GM12878 (cell line): ENCODE measurements at regions not wholly inside any gene's neighbourhood (a gene's known extent, or its start where the extent isn't known, plus 50 kb on each side); places are given as distances from the start of the nearest gene placed in this dataset.

ENCODE experiments used
- ETV6 ChIP-seq, 2 experiments: fragments of 450-650 bp in 1 of 2; IDR thresholded peaks in 1 of 2; conservative IDR thresholded peaks in 1 of 2; 2 replicates each; pipeline ENCODE4 v1.6.1; 2014; ENCODE audit warnings: antibody characterized with exemption in 1 of 2, borderline replicate concordance in 1 of 2, low read depth in 1 of 2, mild to moderate bottlenecking in 1 of 2, moderate library complexity in 1 of 2
- NFYA ChIP-seq: IDR thresholded peaks from 2 replicates; pipeline ENCODE4 v1.6.1; 2011; ENCODE audit warnings: low read depth, mild to moderate bottlenecking, low read length, improper control_type of control experiment, borderline replicate concordance
- SIN3A ChIP-seq: IDR thresholded peaks from 2 replicates; pipeline ENCODE4 v1.6.1; 2012; ENCODE audit warnings: low read depth, low read length, improper control_type of control experiment
- TCF3 ChIP-seq: IDR thresholded peaks from 2 replicates; pipeline ENCODE4 v1.6.1; 2012; ENCODE audit warnings: low read depth, mild to moderate bottlenecking, low read length, borderline replicate concordance; ENCODE audit not compliant: insufficient read depth
- TF ChIP-seq, protein P1 (sequence below): IDR thresholded peaks from 2 replicates; pipeline ENCODE4 v1.6.1; 2011; ENCODE audit warnings: low read depth, low read length, improper control_type of control experiment, borderline replicate concordance
- TF ChIP-seq, protein P2 (sequence below), 3 experiments: IDR thresholded peaks in 2 of 3; conservative IDR thresholded peaks in 1 of 3; 2 replicates each; pipeline ENCODE4 v1.5.1; 2011; ENCODE audit warnings: low read depth in 3 of 3, low read length in 3 of 3, mild to moderate bottlenecking in 3 of 3, control low read depth in 2 of 3, moderate library complexity in 2 of 3, inconsistent platforms in 1 of 3, mixed read lengths in 1 of 3; ENCODE audit not compliant: control insufficient read depth in 2 of 3, insufficient read depth in 1 of 3; ENCODE audit errors: extremely low read depth in 1 of 3
- TF ChIP-seq, protein P3 (sequence below): fragments of 450-650 bp; IDR thresholded peaks from 2 replicates; pipeline ENCODE4 v1.6.1; 2017; ENCODE audit warnings: mild to moderate bottlenecking, moderate library complexity

DNA sequence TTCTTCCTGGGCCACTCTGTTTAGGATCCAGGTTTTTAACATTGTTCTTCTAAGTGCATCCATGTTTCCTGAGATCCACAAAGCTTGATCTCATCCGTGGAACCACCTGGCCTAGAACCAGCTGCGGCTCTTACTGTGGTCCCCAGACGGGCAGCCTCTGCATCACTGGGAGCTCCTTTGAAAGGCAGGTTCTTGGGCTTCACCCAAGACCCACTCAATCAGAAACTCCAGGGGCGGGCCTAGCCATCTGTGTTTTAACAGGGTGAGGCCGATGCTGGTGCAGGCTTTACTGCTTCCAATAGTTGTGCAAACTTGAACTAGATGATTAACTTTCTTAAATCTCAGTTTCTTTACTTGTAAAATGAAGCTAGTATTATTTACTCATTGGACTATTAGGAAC lies 605.7 kb downstream of the FGF9 start:
- TF ChIP-seq, protein P1, sequence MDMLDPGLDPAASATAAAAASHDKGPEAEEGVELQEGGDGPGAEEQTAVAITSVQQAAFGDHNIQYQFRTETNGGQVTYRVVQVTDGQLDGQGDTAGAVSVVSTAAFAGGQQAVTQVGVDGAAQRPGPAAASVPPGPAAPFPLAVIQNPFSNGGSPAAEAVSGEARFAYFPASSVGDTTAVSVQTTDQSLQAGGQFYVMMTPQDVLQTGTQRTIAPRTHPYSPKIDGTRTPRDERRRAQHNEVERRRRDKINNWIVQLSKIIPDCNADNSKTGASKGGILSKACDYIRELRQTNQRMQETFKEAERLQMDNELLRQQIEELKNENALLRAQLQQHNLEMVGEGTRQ = no peak
- TF ChIP-seq SIN3A (no peak), NFYA (no peak), ETV6 (conservative IDR thresholded peaks at IDR 0.05 in 1 of 2, IDR thresholded peaks at IDR 0.05 in 1 of 2; ENCODE audit: borderline replicate concordance in 1 of 2, low read depth in 1 of 2) (no peak), TCF3 (no peak)
- TF ChIP-seq, protein P2, sequence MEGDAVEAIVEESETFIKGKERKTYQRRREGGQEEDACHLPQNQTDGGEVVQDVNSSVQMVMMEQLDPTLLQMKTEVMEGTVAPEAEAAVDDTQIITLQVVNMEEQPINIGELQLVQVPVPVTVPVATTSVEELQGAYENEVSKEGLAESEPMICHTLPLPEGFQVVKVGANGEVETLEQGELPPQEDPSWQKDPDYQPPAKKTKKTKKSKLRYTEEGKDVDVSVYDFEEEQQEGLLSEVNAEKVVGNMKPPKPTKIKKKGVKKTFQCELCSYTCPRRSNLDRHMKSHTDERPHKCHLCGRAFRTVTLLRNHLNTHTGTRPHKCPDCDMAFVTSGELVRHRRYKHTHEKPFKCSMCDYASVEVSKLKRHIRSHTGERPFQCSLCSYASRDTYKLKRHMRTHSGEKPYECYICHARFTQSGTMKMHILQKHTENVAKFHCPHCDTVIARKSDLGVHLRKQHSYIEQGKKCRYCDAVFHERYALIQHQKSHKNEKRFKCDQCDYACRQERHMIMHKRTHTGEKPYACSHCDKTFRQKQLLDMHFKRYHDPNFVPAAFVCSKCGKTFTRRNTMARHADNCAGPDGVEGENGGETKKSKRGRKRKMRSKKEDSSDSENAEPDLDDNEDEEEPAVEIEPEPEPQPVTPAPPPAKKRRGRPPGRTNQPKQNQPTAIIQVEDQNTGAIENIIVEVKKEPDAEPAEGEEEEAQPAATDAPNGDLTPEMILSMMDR (IDR thresholded peaks at IDR 0.05 in 2 of 3, conservative IDR thresholded peaks at IDR 0.05 in 1 of 3; ENCODE audit: control insufficient read depth in 2 of 3, extremely low read depth in 1 of 3, insufficient read depth in 1 of 3, low read depth in 3 of 3, low read length in 3 of 3) = no peak
- TF ChIP-seq, protein P3, sequence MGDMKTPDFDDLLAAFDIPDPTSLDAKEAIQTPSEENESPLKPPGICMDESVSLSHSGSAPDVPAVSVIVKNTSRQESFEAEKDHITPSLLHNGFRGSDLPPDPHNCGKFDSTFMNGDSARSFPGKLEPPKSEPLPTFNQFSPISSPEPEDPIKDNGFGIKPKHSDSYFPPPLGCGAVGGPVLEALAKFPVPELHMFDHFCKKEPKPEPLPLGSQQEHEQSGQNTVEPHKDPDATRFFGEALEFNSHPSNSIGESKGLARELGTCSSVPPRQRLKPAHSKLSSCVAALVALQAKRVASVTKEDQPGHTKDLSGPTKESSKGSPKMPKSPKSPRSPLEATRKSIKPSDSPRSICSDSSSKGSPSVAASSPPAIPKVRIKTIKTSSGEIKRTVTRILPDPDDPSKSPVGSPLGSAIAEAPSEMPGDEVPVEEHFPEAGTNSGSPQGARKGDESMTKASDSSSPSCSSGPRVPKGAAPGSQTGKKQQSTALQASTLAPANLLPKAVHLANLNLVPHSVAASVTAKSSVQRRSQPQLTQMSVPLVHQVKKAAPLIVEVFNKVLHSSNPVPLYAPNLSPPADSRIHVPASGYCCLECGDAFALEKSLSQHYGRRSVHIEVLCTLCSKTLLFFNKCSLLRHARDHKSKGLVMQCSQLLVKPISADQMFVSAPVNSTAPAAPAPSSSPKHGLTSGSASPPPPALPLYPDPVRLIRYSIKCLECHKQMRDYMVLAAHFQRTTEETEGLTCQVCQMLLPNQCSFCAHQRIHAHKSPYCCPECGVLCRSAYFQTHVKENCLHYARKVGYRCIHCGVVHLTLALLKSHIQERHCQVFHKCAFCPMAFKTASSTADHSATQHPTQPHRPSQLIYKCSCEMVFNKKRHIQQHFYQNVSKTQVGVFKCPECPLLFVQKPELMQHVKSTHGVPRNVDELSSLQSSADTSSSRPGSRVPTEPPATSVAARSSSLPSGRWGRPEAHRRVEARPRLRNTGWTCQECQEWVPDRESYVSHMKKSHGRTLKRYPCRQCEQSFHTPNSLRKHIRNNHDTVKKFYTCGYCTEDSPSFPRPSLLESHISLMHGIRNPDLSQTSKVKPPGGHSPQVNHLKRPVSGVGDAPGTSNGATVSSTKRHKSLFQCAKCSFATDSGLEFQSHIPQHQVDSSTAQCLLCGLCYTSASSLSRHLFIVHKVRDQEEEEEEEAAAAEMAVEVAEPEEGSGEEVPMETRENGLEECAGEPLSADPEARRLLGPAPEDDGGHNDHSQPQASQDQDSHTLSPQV = no peak
